Fibroblast of pulmonary artery (primary cell): ENCODE measurements at regions not wholly inside any gene's neighbourhood (a gene's known extent, or its start where the extent isn't known, plus 50 kb on each side); places are given as distances from the start of the nearest gene placed in this dataset.

Experiments
- DNase-seq: peaks from one replicate; pipeline ENCODE4 v3.0.0-alpha.2; 2010; ENCODE audit warnings: low read depth
- H3K4me3 ChIP-seq: replicated peaks from 2 replicates; pipeline ENCODE4 v1.5.1; 2011; ENCODE audit warnings: low read depth, mild to moderate bottlenecking, control low read depth, low read length, moderate library complexity
- CTCF ChIP-seq: IDR thresholded peaks from 2 replicates; pipeline ENCODE4 v1.5.1; 2011; ENCODE audit warnings: mild to moderate bottlenecking, control low read depth, low read length, inconsistent platforms; ENCODE audit errors: missing control alignments

DNA sequence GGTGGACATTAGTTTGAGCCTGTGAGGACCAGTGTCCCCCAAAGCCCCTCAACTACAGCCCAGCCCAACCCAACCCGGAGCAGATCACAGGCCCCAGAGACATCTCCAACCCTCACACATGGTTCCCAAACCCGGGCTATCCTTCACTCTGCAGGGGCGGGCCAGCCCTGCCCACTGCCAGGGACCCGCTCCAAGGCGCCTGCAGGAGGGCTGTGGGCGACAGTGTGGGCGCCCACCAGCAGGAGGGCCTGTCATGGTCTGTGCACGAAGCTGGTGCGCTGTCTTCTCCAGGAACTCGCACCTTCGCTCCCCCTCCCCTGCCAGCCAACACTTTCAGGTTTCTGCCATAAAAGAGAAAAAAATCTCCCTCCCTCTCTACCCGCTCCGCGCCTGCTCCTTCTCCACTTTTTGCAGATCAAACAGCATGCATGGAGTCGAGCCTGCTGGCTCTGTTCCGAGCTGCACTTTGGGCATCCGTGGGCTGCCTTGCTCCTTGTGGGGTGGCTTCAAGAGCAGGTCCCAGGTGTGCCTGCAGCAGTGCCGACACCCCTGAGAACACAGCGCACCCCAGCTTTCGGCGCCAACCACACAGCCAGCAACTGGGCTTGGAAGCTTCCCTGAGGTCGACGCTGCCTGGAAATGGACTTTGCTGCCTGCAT, 133.7 kb upstream of the PPP1R26 start:
- H3K4me3 ChIP-seq, result no peak overlapping the region
- TF ChIP-seq CTCF, result no peak
- DNase-seq, result no peak

DNA sequence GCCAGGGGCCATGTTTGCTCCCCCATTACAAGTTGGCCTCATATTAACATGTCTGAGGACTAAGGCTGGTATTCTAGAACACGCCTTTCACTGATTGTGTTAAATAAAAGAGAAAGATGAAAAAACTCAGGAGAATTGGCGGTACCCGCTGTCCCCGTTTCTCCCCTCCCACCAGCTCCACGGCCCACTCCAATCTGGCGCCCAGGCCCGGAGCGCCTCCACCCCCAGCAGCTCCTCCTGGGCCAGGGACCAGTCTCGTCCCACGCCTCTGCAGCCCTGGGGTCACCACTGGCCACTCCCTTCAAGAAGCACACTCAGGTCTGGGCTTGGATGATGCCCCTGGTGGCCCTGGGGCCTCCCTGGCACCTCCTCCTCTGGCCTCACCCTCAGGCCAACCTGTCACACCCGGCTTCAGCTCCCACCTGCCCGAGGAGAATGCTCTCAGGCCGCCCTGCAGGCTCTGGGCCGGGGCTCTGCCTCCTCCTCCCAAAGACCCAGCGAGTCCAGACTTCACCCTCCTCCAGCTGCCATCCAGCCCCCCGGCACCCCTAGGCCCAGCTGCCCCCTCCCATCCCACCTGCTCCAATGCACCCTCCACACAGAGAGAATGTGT, 133.0 kb upstream of the PPP1R26 start:
- TF ChIP-seq CTCF, result no peak

DNA sequence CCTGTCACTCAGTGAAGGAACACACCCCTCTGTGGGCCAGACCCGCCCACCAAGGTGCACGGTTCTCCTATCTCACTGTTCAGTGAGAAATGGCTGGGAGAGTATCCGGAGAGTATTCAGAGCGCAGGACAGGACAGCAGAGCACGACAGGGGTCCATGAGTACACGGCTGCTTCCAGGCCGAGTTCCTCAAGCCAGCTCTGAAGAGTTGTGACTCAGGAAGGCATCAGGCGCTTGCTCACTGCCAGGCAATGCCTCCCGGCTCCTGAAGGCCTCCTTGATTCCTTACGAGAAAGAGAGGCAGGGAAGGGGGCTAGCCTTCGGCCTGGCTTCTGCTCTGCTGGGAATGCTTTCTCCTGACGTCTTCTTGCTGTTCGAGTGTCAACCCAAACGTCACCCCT, 132.1 kb upstream of the PPP1R26 start:
- no peak overlapping the region for H3K4me3 ChIP-seq
- TF ChIP-seq CTCF, result no peak
- no peak for DNase-seq

More for the DNA sequence above, 133.0 kb upstream of the PPP1R26 start:
- no peak overlapping the region for H3K4me3 ChIP-seq
- DNase-seq, result no peak

DNA sequence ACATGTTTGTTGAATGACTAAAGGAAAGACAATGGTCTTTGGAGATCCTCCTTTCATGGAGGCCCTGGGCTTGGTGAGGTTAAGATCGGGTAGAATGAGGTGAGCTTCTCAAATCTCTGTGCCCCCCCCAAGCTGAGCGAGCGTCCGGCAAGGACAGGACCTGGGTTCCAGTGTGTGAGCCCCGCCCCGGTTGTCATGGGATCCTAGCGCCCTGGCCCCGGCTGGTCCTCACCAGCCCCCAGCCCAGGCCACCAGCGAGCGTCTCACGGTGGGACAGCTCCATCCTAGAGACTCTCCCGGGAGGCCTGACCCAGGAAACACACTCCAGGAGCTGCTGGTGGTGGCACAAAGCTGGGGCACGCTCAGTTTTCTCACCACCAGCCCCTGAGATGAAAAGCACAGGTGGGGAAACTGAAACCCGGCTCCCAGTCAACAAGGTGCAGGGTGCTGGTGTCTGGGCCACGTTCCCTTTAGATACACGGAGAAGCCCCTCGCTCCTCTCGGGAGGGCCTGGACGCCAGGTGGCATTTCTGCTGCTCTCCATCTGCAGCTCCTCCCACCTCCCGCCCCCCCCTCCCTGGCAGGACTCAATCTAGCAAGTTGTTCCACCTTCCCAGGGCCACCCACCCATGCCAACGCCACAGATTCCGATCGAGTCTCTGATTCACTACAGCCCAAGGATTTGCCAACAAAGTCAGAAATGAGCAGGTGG, 131.3 kb upstream of the PPP1R26 start:
- TF ChIP-seq CTCF, result no peak
- no peak for DNase-seq

GRCh38 chr9:135348788-135349150, 130.8 kb upstream of the PPP1R26 start:
- no peak for DNase-seq
- TF ChIP-seq CTCF, result no peak
- no peak overlapping the region for H3K4me3 ChIP-seq

More for the DNA sequence above, 131.3 kb upstream of the PPP1R26 start:
- no peak overlapping the region for H3K4me3 ChIP-seq

DNA sequence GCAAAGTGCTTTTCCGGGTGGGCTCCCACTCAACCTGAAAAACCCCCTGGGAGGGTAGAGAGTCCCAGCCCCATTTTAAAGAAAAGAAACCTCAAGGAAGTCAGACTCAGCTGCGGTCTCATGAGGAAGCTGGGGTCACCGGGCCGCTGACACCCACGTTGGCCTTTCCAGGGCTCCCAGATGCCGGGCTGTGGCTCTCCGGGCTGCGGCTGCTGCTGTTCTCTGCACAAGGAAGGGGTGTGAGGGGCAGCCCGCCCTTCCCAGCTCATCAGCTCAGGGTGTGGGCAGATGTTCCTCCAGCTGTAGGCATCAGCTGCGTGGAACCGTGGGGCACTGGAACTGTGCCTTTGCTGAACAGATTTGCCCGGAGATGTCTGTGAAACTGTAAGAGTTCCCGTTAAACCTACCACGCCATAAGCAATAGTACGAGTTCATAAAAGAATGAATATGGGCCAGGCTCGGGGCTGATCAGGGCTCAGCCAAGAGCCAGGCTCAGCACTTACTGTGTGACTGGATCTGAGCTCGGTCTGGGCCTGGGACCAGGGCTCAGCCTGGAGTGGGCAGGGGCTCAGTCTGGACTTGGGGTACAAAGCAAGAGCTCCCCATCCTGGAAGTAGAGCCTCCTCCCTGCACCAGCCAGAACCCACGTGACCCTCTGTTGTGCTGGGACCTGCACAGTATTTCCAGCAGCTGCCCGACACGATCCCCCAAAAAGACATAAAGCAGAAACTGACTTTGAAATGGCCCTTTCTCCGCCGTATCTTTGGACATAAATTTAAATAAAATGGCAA, 130.2 kb upstream of the PPP1R26 start:
- no peak overlapping the region for H3K4me3 ChIP-seq
- no peak for DNase-seq
- no peak for TF ChIP-seq CTCF
